Sigmoid colon (tissue), 4 donors: ENCODE measurements at regions not wholly inside any gene's neighbourhood (a gene's known extent, or its start where the extent isn't known, plus 50 kb on each side); places are given as distances from the start of the nearest gene placed in this dataset.

Experiments
- CTCF ChIP-seq, 4 experiments: fragments of 450-650 bp in 3 of 4; fragments of 200-600 bp in 1 of 4; IDR thresholded peaks; one replicate each; pipeline ENCODE4 v1.5.1; 2016 to 2019; ENCODE audit warnings: antibody characterized with exemption in 4 of 4, mild to moderate bottlenecking in 3 of 4, moderate library complexity in 2 of 4
- EP300 ChIP-seq, 4 donors: sonication (generic); formaldehyde crosslinking; IDR thresholded peaks; one replicate each; pipeline ENCODE4 v1.6.1; 2017; ENCODE audit warnings: antibody characterized with exemption in 4 of 4
- POLR2A ChIP-seq, 2 donors: fragments of 450-650 bp; IDR thresholded peaks; one replicate each; pipeline ENCODE4 v1.6.1; 2016; ENCODE audit warnings: antibody characterized with exemption in 2 of 2, mild to moderate bottlenecking in 2 of 2, moderate library complexity in 2 of 2
- POLR2AphosphoS5 ChIP-seq, 4 donors: sonication (generic); formaldehyde crosslinking; IDR thresholded peaks; one replicate each; pipeline ENCODE4 v1.6.1; 2017; ENCODE audit warnings: antibody characterized with exemption in 4 of 4

GRCh38 chr11:38680166-38680565 lies 2082.1 kb upstream of the RAG2 start:
- no peak for TF ChIP-seq POLR2A (IDR thresholded peaks at IDR 0.05)
- TF ChIP-seq CTCF (IDR thresholded peaks at IDR 0.05): no peak
- TF ChIP-seq POLR2AphosphoS5 (IDR thresholded peaks at IDR 0.05): no peak
- TF ChIP-seq EP300 (IDR thresholded peaks at IDR 0.05): no peak
